Astrocyte (in vitro differentiated cells and primary cell): ENCODE measurements at regions not wholly inside any gene's neighbourhood (a gene's known extent, or its start where the extent isn't known, plus 50 kb on each side); places are given as distances from the start of the nearest gene placed in this dataset.

Experiments
- DNase-seq: peaks from one replicate; pipeline ENCODE4 v3.0.0-alpha.2; 2010; ENCODE audit warnings: low read depth
- FAIRE-seq: peaks from 2 replicates; lab custom pipeline; 2011; peaks lifted over from hg19 to GRCh38; lab: Jason Lieb, UNC
- H2AFZ ChIP-seq: 2 replicates; pipeline ENCODE4 v1.6.0; 2012; ENCODE audit warnings: low read depth, low read length, inconsistent platforms
- H3K27ac ChIP-seq: 2 replicates; pipeline ENCODE4 v1.5.1; 2011; ENCODE audit warnings: low read depth, low read length, inconsistent platforms
- H3K27me3 ChIP-seq: 2 replicates; pipeline ENCODE4 v1.6.0; 2011; ENCODE audit warnings: low read length, inconsistent platforms; ENCODE audit not compliant: insufficient read depth
- H3K36me3 ChIP-seq: 2 replicates; pipeline ENCODE4 v1.5.1; 2011; ENCODE audit warnings: low read length, inconsistent platforms; ENCODE audit not compliant: insufficient read depth
- H3K4me1 ChIP-seq: 2 replicates; pipeline ENCODE4 v1.5.1; 2011; ENCODE audit warnings: low read length, inconsistent platforms; ENCODE audit not compliant: insufficient read depth
- H3K4me2 ChIP-seq: 2 replicates; pipeline ENCODE4 v1.6.0; 2012; ENCODE audit warnings: low read length, inconsistent platforms
- H3K4me3 ChIP-seq: 2 replicates; pipeline ENCODE4 v1.5.1; 2011; ENCODE audit warnings: low read depth, mild to moderate bottlenecking, low read length, inconsistent platforms; ENCODE audit not compliant: insufficient read depth
- H3K79me2 ChIP-seq: 2 replicates; pipeline ENCODE4 v1.6.0; 2012; ENCODE audit warnings: mild to moderate bottlenecking, low read length, inconsistent platforms; ENCODE audit not compliant: insufficient read depth
- H3K9ac ChIP-seq: 2 replicates; pipeline ENCODE4 v1.6.0; 2012; ENCODE audit warnings: mild to moderate bottlenecking, low read length, inconsistent platforms
- H3K9me3 ChIP-seq: 2 replicates; pipeline ENCODE4 v1.5.1; 2012; ENCODE audit warnings: low read depth, mild to moderate bottlenecking, low read length, inconsistent platforms; ENCODE audit not compliant: insufficient read depth
- H4K20me1 ChIP-seq: 2 replicates; pipeline ENCODE4 v1.6.0; 2012; ENCODE audit warnings: low read length, inconsistent platforms; ENCODE audit not compliant: insufficient read depth
- H3K27ac Mint-ChIP-seq: one replicate; pipeline ENCODE4 v1.8.0; 2021; ENCODE audit warnings: mild to moderate bottlenecking, mixed read lengths; ENCODE audit not compliant: unreplicated experiment
- H3K27me3 Mint-ChIP-seq: one replicate; pipeline ENCODE4 v1.8.0; 2021; ENCODE audit warnings: low read depth, mixed read lengths; ENCODE audit not compliant: unreplicated experiment
- H3K36me3 Mint-ChIP-seq: one replicate; pipeline ENCODE4 v1.8.0; 2021; ENCODE audit warnings: low read depth, mixed read lengths; ENCODE audit not compliant: unreplicated experiment
- H3K4me1 Mint-ChIP-seq: one replicate; pipeline ENCODE4 v1.8.0; 2021; ENCODE audit warnings: low read depth, mixed read lengths; ENCODE audit not compliant: unreplicated experiment
- H3K4me3 Mint-ChIP-seq: one replicate; pipeline ENCODE4 v1.8.0; 2021; ENCODE audit warnings: mild to moderate bottlenecking, moderate library complexity, mixed read lengths; ENCODE audit not compliant: unreplicated experiment
- H3K9me3 Mint-ChIP-seq: one replicate; pipeline ENCODE4 v1.8.0; 2021; ENCODE audit warnings: mild to moderate bottlenecking, mixed read lengths; ENCODE audit not compliant: unreplicated experiment
- CTCF ChIP-seq: IDR thresholded peaks from 2 replicates; pipeline ENCODE4 v1.5.1; 2011; ENCODE audit warnings: low read depth, mild to moderate bottlenecking, inconsistent platforms, low read length, moderate library complexity; ENCODE audit not compliant: insufficient read depth
- EZH2 ChIP-seq: IDR thresholded peaks from 2 replicates; pipeline ENCODE4 v1.6.1; 2012; ENCODE audit warnings: mild to moderate bottlenecking, low read length, inconsistent platforms; ENCODE audit not compliant: insufficient read depth

GRCh38 chr10:128418819-128419218 is 292.6 kb upstream of the MKI67 start:
- Histone ChIP-seq H3K27me3 (no peaks in the 10 kb centered on the region), H2AFZ (no peak overlapping the region), H3K4me3 (no peak overlapping the region), H3K4me2 (no peak overlapping the region), H3K9ac (no peak overlapping the region), H3K79me2 (no peaks in the 10 kb centered on the region), H4K20me1 (no peaks in the 10 kb centered on the region), H3K9me3 (peaks cover 3% of the 10 kb centered on the region), H3K36me3 (no peaks in the 10 kb centered on the region), H3K4me1 (no peaks in the 10 kb centered on the region), H3K27ac (no peak overlapping the region)
- H3K27me3 Mint-ChIP-seq = peaks cover 12% of the 10 kb centered on the region
- TF ChIP-seq EZH2 = no peak
- TF ChIP-seq CTCF = no peak
- no peaks in the 10 kb centered on the region for H3K4me1 Mint-ChIP-seq
- no peaks in the 10 kb centered on the region for H3K36me3 Mint-ChIP-seq
- no peak for DNase-seq
- H3K4me3 Mint-ChIP-seq = no peak overlapping the region
- H3K9me3 Mint-ChIP-seq = no peaks in the 10 kb centered on the region
- FAIRE-seq = no peak
- no peak overlapping the region for H3K27ac Mint-ChIP-seq

GRCh38 chr10:128419466-128420019 is 293.3 kb upstream of the MKI67 start:
- H3K9me3 Mint-ChIP-seq = no peaks in the 10 kb centered on the region

More at GRCh38 chr10:128419466-128420019, 293.3 kb upstream of the MKI67 start:
- Mint-ChIP-seq H3K27ac (no peak overlapping the region), H3K36me3 (no peaks in the 10 kb centered on the region), H3K27me3 (peaks cover 13% of the 10 kb centered on the region), H3K4me1 (no peaks in the 10 kb centered on the region), H3K4me3 (no peak overlapping the region)
- Histone ChIP-seq H4K20me1 (no peaks in the 10 kb centered on the region), H3K27me3 (no peaks in the 10 kb centered on the region), H3K9me3 (peaks cover 3% of the 10 kb centered on the region), H3K27ac (no peak overlapping the region), H3K9ac (no peak overlapping the region), H3K4me2 (no peak overlapping the region), H2AFZ (no peak overlapping the region), H3K36me3 (no peaks in the 10 kb centered on the region), H3K4me3 (no peak overlapping the region), H3K79me2 (no peaks in the 10 kb centered on the region), H3K4me1 (no peaks in the 10 kb centered on the region)
- no peak for TF ChIP-seq CTCF
- no peak for TF ChIP-seq EZH2
- DNase-seq (no peak), FAIRE-seq (no peak)
